ENCODE measurements at regions not wholly inside any gene's neighbourhood (a gene's known extent, or its start where the extent isn't known, plus 50 kb on each side); places are given as distances from the start of the nearest gene placed in this dataset.

DNA sequence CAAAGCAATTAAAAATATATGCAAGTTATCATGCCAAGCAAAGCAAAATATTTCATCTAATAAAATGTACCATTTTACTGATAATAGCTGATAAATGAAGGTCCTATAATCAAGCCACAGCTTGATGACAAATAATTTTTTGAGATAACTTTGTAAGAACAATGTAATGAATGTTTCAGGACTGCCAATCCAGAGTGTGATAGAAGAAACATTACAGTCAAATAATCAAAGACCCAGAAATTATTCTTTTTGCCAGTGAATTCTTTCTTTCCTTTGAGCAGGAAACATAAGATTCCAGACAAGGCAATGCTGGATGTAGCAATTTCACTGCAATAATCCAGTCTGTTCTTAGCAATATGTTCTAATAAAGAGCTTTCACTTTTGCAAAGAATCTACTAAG, 556.1 kb downstream of the PLOD2 start:
- Mint-ChIP-seq H3K9me3 (ENCODE audit: low read depth) (peaks cover 8% of the 10 kb centered on the region), H3K27me3 (no peaks in the 10 kb centered on the region), H3K27ac (no peak overlapping the region), H3K36me3 (ENCODE audit: insufficient read depth) (no peaks in the 10 kb centered on the region), H3K4me3 (ENCODE audit: low read depth) (no peak overlapping the region), H3K4me1 (ENCODE audit: low read depth) (peaks cover 5% of the 10 kb centered on the region)
- TF ChIP-seq, protein P1, sequence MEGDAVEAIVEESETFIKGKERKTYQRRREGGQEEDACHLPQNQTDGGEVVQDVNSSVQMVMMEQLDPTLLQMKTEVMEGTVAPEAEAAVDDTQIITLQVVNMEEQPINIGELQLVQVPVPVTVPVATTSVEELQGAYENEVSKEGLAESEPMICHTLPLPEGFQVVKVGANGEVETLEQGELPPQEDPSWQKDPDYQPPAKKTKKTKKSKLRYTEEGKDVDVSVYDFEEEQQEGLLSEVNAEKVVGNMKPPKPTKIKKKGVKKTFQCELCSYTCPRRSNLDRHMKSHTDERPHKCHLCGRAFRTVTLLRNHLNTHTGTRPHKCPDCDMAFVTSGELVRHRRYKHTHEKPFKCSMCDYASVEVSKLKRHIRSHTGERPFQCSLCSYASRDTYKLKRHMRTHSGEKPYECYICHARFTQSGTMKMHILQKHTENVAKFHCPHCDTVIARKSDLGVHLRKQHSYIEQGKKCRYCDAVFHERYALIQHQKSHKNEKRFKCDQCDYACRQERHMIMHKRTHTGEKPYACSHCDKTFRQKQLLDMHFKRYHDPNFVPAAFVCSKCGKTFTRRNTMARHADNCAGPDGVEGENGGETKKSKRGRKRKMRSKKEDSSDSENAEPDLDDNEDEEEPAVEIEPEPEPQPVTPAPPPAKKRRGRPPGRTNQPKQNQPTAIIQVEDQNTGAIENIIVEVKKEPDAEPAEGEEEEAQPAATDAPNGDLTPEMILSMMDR (IDR thresholded peaks at IDR 0.05; ENCODE audit: unreplicated experiment), result no peak
- no peak for DNase-seq (ENCODE audit: low spot score, unreplicated experiment)

DNA sequence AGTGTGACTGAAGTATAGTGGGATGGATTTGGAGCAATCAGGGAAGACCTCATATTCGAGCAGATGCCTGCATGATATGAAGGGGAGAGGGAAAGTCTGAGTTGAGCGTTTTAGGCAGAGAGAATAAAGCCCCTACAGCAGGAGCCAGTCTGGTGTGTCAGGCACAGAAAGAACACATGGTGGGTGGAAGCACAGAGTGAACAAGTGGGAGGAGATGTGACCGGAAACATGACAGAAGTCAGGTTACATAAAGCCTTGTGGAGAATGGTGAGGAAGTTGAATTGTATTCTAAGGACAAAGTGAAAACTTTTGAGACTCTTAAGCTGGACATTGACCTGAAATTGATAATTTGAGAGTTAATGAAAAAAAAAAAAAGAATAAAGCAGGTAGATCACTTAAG, 541.0 kb downstream of the PLOD2 start:
- H3K27me3 Mint-ChIP-seq, result no peaks in the 10 kb centered on the region
- peaks cover 4% of the 10 kb centered on the region for H3K9me3 Mint-ChIP-seq (ENCODE audit: low read depth)
- TF ChIP-seq, protein P1 (IDR thresholded peaks at IDR 0.05; ENCODE audit: unreplicated experiment), result no peak
- H3K4me1 Mint-ChIP-seq (ENCODE audit: low read depth), result no peaks in the 10 kb centered on the region
- no peak for DNase-seq (ENCODE audit: low spot score, unreplicated experiment)
- H3K36me3 Mint-ChIP-seq (ENCODE audit: insufficient read depth), result no peaks in the 10 kb centered on the region
- H3K27ac Mint-ChIP-seq, result no peak overlapping the region
- no peak overlapping the region for H3K4me3 Mint-ChIP-seq (ENCODE audit: low read depth)

DNA sequence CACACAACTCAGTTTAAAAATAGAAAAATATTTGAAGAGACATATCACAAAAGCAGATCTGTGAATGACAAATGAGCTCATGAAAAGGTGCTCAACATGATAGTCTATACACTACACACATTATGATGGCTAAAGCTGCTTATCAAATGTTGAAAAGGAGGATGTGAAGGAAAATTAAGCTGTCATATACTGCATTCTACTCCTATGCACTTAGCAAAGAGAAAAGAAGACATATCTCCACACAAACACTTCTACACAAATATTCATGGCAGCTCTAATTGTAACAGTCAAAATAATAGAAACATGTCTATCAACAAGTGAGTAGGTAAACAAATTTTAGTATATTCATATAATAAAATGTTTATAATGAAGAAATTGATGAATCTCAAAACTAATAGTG, 540.5 kb downstream of the PLOD2 start:
- Mint-ChIP-seq H3K4me3 (ENCODE audit: low read depth) (no peak overlapping the region), H3K4me1 (ENCODE audit: low read depth) (no peaks in the 10 kb centered on the region), H3K36me3 (ENCODE audit: insufficient read depth) (no peaks in the 10 kb centered on the region), H3K27ac (no peak overlapping the region), H3K9me3 (ENCODE audit: low read depth) (no peaks in the 10 kb centered on the region), H3K27me3 (no peaks in the 10 kb centered on the region)
- TF ChIP-seq, protein P1 (IDR thresholded peaks at IDR 0.05; ENCODE audit: unreplicated experiment), result no peak
- DNase-seq (ENCODE audit: low spot score, unreplicated experiment), result no peak

DNA sequence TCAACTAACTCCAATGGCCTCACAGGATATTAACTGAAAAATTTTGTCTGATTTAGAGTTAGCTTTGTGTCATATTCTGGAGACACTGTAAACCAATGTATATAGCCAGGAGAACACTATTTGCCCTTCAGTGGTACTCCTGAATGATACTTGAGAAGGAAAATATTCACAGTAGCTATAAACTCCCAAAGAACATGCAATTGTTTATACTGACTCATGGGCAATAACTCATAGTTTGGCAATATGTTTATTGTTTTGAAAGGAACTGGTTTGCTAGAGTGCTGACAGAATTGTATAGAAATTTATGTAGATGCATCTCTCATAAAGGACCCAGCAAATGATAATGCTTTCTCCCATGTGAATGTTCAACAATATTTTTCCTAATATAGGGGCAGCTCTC, 537.6 kb downstream of the PLOD2 start:
- H3K9me3 Mint-ChIP-seq (ENCODE audit: low read depth), result no peaks in the 10 kb centered on the region
- H3K36me3 Mint-ChIP-seq (ENCODE audit: insufficient read depth), result no peaks in the 10 kb centered on the region
- no peak overlapping the region for H3K27ac Mint-ChIP-seq
- H3K4me3 Mint-ChIP-seq (ENCODE audit: low read depth), result no peak overlapping the region
- no peak for DNase-seq (ENCODE audit: low spot score, unreplicated experiment)
- H3K4me1 Mint-ChIP-seq (ENCODE audit: low read depth), result no peaks in the 10 kb centered on the region
- no peaks in the 10 kb centered on the region for H3K27me3 Mint-ChIP-seq
- TF ChIP-seq, protein P1 (IDR thresholded peaks at IDR 0.05; ENCODE audit: unreplicated experiment), result no peak

DNA sequence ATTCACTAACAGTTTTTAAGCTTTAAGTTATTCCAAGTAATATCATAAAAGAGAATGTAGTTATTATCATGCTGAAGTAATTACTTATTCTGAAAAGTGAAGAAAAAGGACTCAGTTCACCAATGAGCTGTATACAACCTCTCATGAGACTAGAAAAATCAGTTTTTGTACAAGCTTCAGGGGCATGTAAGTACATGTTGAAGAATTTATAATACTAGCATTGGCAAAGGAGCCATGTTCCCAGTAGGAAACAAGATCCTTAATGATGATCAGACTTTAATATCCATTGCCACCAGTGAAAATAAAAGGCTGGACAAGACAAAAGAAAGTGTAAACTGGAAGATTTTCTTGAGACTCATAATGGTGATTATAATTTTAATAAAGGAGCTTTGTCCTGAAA, 532.8 kb downstream of the PLOD2 start:
- DNase-seq (ENCODE audit: low spot score, unreplicated experiment), result no peak
- H3K4me1 Mint-ChIP-seq (ENCODE audit: low read depth), result no peaks in the 10 kb centered on the region
- peaks cover 5% of the 10 kb centered on the region for H3K36me3 Mint-ChIP-seq (ENCODE audit: insufficient read depth)
- H3K27me3 Mint-ChIP-seq, result no peaks in the 10 kb centered on the region
- TF ChIP-seq, protein P1 (IDR thresholded peaks at IDR 0.05; ENCODE audit: unreplicated experiment), result no peak
- H3K27ac Mint-ChIP-seq, result no peak overlapping the region
- no peak overlapping the region for H3K4me3 Mint-ChIP-seq (ENCODE audit: low read depth)
- H3K9me3 Mint-ChIP-seq (ENCODE audit: low read depth), result peaks cover 20% of the 10 kb centered on the region

Measured in progenitor cell of endocrine pancreas (in vitro differentiated cells).